ENCODE measurements at regions not wholly inside any gene's neighbourhood (a gene's known extent, or its start where the extent isn't known, plus 50 kb on each side); places are given as distances from the start of the nearest gene placed in this dataset.
"Not testable (repeated sequence)": the region's sequence is repeated elsewhere in the genome, so short reads cannot be mapped to it uniquely, and the experiment has no call there.

GRCh38 chr22:25344366-25344765 lies 124.9 kb downstream of the CRYBB2 start:
- H3K4me3 ChIP-seq (ENCODE audit: low read depth, low read length); H3K27me3 ChIP-seq (ENCODE audit: control insufficient read depth, insufficient read depth, low read length); DNase-seq (ENCODE audit: low read depth); H3K36me3 ChIP-seq (ENCODE audit: control insufficient read depth, insufficient read depth, low read length); FAIRE-seq: not testable (repeated sequence)

GRCh38 chr22:25346859-25347751 lies 127.7 kb downstream of the CRYBB2 start:
- no peak for TF ChIP-seq CTCF (IDR thresholded peaks at IDR 0.05; ENCODE audit: insufficient read depth, low read length, severe bottlenecking)
- no peak for FAIRE-seq
- Histone ChIP-seq H3K36me3 (ENCODE audit: control insufficient read depth, insufficient read depth, low read length) (peaks cover 7% of the 10 kb centered on the region), H3K27me3 (ENCODE audit: control insufficient read depth, insufficient read depth, low read length) (no peaks in the 10 kb centered on the region), H3K4me3 (ENCODE audit: low read depth, low read length) (no peak overlapping the region)
- no peak for DNase-seq (ENCODE audit: low read depth)

DNA sequence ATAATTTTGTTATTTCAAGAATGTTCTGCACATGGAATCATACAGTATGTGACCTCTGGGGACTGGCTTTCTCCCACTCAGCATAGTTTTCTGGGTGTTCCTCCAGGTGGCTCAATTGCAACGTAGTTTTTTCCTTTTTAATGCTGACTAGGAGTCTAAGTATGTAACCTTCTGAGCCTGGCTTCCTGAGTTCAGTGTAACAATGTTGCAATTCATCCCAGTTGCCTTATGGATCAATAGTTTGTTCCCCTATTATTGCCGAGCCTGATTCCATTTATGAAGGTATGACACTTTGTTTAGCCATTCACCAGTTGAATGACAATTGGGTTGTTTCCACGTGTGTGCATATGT lies 128.3 kb downstream of the CRYBB2 start:
- peaks cover 8% of the 10 kb centered on the region for H3K36me3 ChIP-seq (ENCODE audit: control insufficient read depth, insufficient read depth, low read length)
- no peak overlapping the region for H3K4me3 ChIP-seq (ENCODE audit: low read depth, low read length)
- no peaks in the 10 kb centered on the region for H3K27me3 ChIP-seq (ENCODE audit: control insufficient read depth, insufficient read depth, low read length)
- DNase-seq (ENCODE audit: low read depth) (no peak), FAIRE-seq (no peak)
- no peak for TF ChIP-seq CTCF (IDR thresholded peaks at IDR 0.05; ENCODE audit: insufficient read depth, low read length, severe bottlenecking)

GRCh38 chr22:25348391-25348790 lies 129.0 kb downstream of the CRYBB2 start:
- no peak overlapping the region for H3K4me3 ChIP-seq (ENCODE audit: low read depth, low read length)
- H3K27me3 ChIP-seq (ENCODE audit: control insufficient read depth, insufficient read depth, low read length), result no peaks in the 10 kb centered on the region
- TF ChIP-seq CTCF (IDR thresholded peaks at IDR 0.05; ENCODE audit: insufficient read depth, low read length, severe bottlenecking), result no peak
- FAIRE-seq (no peak), DNase-seq (ENCODE audit: low read depth) (no peak)
- peaks cover 8% of the 10 kb centered on the region for H3K36me3 ChIP-seq (ENCODE audit: control insufficient read depth, insufficient read depth, low read length)

GRCh38 chr22:25348996-25349395 lies 129.6 kb downstream of the CRYBB2 start:
- DNase-seq (ENCODE audit: low read depth); H3K27me3 ChIP-seq (ENCODE audit: control insufficient read depth, insufficient read depth, low read length); FAIRE-seq; H3K4me3 ChIP-seq (ENCODE audit: low read depth, low read length): not testable (repeated sequence)
- peaks cover 10% of the 10 kb centered on the region for H3K36me3 ChIP-seq (ENCODE audit: control insufficient read depth, insufficient read depth, low read length)

- H3K36me3 ChIP-seq (ENCODE audit: control insufficient read depth, insufficient read depth, low read length), result peaks cover 13% of the 10 kb centered on the region
- no peak overlapping the region for H3K4me3 ChIP-seq (ENCODE audit: low read depth, low read length)
- no peak for TF ChIP-seq CTCF (IDR thresholded peaks at IDR 0.05; ENCODE audit: insufficient read depth, low read length, severe bottlenecking)
- no peaks in the 10 kb centered on the region for H3K27me3 ChIP-seq (ENCODE audit: control insufficient read depth, insufficient read depth, low read length)
- no peak for FAIRE-seq
- DNase-seq (ENCODE audit: low read depth), result no peak
Observed at GRCh38 chr22:25350551-25350971, 131.1 kb downstream of the CRYBB2 start.
